GM12875 (cell line): ENCODE measurements at regions not wholly inside any gene's neighbourhood (a gene's known extent, or its start where the extent isn't known, plus 50 kb on each side); places are given as distances from the start of the nearest gene placed in this dataset.

ENCODE experiments used
- H3K4me3 ChIP-seq: one replicate; pipeline ENCODE4 v1.5.1; 2011; ENCODE audit warnings: low read depth, low read length, control low read depth
- TF ChIP-seq, protein P1 (sequence below): IDR thresholded peaks from 2 replicates; pipeline ENCODE4 v1.5.1; 2011; ENCODE audit warnings: low read depth, mild to moderate bottlenecking, control low read depth, inconsistent platforms, low read length, moderate library complexity, borderline replicate concordance; ENCODE audit not compliant: insufficient read depth

DNA sequence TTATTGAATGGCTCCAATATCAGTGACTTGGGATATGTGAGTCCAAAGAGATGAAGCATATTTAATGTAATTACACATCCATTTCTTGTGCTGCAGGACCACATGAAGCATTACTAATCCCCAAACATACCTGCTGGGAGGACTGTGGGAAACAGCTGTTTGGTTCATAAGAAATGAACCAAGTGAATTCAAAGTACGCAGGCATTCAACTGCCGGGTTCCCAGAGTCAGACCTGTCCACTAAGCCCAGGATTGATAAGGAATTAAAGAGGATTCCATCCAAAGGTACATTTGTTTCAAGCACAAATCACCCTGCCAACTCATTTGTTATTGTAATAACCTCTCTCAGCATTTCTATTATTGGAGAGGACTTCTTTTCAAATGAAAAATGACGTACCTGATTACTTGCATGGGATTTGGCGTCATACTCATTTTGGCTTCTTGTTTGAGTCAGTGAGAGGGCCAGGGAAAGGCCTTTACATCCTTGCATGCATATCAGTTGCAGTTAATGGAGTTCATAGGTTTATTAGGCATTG is 230.7 kb downstream of the TXNL1 start:
- TF ChIP-seq, protein P1, sequence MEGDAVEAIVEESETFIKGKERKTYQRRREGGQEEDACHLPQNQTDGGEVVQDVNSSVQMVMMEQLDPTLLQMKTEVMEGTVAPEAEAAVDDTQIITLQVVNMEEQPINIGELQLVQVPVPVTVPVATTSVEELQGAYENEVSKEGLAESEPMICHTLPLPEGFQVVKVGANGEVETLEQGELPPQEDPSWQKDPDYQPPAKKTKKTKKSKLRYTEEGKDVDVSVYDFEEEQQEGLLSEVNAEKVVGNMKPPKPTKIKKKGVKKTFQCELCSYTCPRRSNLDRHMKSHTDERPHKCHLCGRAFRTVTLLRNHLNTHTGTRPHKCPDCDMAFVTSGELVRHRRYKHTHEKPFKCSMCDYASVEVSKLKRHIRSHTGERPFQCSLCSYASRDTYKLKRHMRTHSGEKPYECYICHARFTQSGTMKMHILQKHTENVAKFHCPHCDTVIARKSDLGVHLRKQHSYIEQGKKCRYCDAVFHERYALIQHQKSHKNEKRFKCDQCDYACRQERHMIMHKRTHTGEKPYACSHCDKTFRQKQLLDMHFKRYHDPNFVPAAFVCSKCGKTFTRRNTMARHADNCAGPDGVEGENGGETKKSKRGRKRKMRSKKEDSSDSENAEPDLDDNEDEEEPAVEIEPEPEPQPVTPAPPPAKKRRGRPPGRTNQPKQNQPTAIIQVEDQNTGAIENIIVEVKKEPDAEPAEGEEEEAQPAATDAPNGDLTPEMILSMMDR, result no peak
- no peak overlapping the region for H3K4me3 ChIP-seq

DNA sequence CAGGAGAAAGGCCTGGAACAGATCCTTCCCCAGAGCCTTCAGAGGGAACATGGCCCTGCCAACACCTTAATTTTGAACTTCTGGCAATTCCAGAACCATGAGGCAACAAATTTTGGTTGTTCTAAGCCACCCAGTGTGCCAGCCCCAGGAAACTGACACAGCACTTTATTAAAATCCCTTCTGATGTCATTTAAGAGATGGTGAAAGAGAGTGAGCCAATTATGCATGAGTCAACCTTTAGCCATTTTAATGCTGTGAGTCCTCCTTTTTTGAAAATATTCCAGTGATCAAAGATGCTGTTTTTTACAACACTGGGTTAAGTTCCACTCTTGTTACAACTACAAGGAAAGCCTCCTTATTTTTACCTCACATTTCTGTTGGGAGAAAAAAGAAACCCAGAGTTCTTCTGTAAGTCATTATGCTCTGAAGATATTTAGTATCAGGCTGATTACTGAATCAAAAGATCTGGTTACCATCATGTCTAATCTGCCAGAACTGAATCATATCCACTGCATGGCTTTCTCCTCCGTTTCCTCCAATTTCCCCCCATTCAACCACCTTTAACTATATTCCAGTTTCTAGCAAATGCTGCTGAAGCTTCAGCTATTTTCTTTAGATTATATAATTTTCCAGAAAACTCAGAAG is 235.4 kb downstream of the TXNL1 start:
- TF ChIP-seq, protein P1, result no peak
- no peak overlapping the region for H3K4me3 ChIP-seq

DNA sequence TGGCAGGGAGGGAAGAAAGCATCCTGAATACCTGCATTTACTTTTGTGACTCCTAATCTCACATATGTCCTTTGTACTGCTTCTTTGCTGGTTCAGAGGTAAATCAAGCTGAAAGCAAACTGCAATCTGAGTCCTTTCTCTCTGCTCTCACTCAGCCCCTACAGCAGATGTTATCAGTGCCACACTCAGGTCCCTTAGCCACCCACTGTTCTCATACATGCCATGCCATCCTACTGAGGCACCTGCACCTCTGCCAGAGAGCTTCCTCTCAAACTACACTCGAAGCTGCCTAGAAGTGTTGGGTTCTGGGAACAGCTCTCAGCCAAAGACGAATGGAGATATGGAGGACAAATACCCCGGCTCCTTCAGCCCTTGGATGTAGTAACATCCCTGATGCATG is 244.5 kb downstream of the TXNL1 start:
- TF ChIP-seq, protein P1, result no peak
- no peak overlapping the region for H3K4me3 ChIP-seq

DNA sequence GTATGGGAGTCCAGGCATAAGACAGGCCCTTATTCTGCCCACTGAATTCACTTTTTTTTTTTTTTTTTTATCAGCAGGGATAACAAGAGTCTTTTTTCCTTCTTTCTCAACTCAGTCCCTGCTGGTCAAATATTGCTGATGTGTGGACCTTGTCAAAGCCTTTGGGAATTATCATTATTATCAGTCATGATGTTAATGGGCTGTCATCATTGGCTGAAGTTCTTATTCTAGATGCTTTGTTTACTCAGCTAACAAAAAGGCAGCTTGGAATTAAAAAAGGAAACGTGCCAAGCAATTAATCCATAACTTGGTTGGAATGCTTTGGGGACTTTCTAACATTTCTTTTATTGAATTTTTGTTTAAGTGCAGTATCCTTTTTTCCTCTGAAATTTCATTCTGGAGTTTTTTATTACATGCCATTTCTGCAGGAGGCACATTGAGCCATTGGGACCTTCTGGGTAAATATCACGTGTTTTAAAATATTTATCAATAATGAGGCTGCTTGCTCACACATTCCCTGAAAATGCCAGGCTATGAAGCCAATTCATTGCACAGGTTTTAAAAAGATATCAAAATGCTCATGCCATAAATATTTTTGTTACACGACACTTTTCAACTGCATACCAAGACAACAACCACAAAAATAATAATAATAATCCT is 246.3 kb downstream of the TXNL1 start:
- no peak overlapping the region for H3K4me3 ChIP-seq
- TF ChIP-seq, protein P1, result no peak

DNA sequence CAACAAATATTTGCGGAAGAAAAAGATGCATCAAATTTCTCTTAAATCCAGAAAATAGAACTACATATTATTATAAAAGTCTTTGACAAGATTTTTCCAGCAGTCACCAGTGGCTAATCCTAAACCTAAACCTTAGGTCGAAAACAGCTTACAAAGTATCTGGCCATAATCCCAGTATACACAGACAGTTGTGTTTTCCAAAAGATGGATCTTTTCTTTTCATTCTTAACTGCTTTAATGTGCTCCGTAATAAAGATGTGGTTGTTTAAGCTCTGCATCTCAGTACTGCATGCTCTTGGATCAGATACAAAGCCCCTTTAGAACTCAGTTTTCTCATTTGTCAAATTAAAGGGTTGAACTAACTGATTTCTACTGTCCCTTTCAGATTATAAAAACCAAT is 247.8 kb downstream of the TXNL1 start:
- H3K4me3 ChIP-seq, result no peak overlapping the region
- TF ChIP-seq, protein P1, result no peak

DNA sequence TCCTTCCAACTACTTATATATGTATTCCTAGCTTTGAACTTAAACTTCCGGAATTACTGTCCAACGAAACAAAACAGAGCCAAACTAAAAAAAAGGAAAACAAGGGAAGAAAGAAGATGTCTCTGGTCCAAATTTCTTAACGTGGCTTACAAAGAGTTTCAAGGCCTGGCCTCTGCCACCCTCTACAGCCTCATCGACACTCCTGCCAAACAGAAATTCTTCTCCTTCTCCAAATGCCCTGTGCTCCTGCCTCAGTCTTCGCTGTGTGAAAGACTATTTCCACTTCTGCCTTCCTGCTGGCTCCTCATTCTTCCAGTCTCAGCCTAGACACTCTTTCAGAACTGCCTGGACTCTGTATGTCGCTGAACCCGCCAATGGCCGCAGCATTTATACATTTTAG is 249.2 kb downstream of the TXNL1 start:
- H3K4me3 ChIP-seq, result no peak overlapping the region
- TF ChIP-seq, protein P1, result no peak

DNA sequence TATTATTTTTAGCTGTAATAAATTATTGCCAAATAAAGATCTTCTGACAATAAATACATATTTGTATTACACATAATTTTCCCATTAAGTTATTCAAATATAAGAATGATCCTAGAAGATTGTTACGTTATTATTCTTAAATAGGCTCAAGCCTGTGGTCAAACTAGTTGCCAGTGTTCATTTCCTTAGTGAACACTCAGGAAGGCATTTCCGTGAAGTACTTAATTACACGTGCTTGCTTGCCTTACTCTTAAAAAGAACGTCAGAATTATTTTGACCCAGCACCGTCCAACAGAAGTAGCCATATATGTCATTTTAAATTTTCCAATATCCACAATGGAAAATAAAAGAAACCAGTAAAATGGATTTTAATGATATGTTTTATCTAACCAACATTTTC is 249.8 kb downstream of the TXNL1 start:
- TF ChIP-seq, protein P1, result no peak
- no peak overlapping the region for H3K4me3 ChIP-seq
